ENCODE measurements at regions not wholly inside any gene's neighbourhood (a gene's known extent, or its start where the extent isn't known, plus 50 kb on each side); places are given as distances from the start of the nearest gene placed in this dataset.

- H3K36me3 ChIP-seq (ENCODE audit: insufficient read depth, low read length) = no peaks in the 10 kb centered on the region
- H3K4me3 ChIP-seq (ENCODE audit: low read length) = no peak overlapping the region
- H3K4me2 ChIP-seq (ENCODE audit: low read length) = no peak overlapping the region
- no peaks in the 10 kb centered on the region for H3K27me3 ChIP-seq (ENCODE audit: control insufficient read depth, insufficient read depth, low read length)
- H3K4me1 ChIP-seq (ENCODE audit: control insufficient read depth, insufficient read depth, low read length) = peaks cover 5% of the 10 kb centered on the region
- H3K9ac ChIP-seq (ENCODE audit: low read depth, low read length) = no peak overlapping the region
- no peaks in the 10 kb centered on the region for H3K9me3 ChIP-seq (replicated peaks; ENCODE audit: low read length)
These were observed 102.2 kb upstream of the ITGA1 start for GRCh38 chr5:52685566-52685965.

- Histone ChIP-seq H3K9ac (ENCODE audit: low read depth, low read length) (no peak overlapping the region), H3K36me3 (ENCODE audit: insufficient read depth, low read length) (no peaks in the 10 kb centered on the region), H3K27me3 (ENCODE audit: control insufficient read depth, insufficient read depth, low read length) (no peaks in the 10 kb centered on the region), H3K4me1 (ENCODE audit: control insufficient read depth, insufficient read depth, low read length) (peaks cover 5% of the 10 kb centered on the region), H3K4me2 (ENCODE audit: low read length) (no peak overlapping the region), H3K9me3 (replicated peaks; ENCODE audit: low read length) (no peaks in the 10 kb centered on the region), H3K4me3 (ENCODE audit: low read length) (no peak overlapping the region)
These were observed 101.7 kb upstream of the ITGA1 start for GRCh38 chr5:52685971-52686370.

- Histone ChIP-seq H3K27me3 (ENCODE audit: control insufficient read depth, insufficient read depth, low read length) (no peaks in the 10 kb centered on the region), H3K36me3 (ENCODE audit: insufficient read depth, low read length) (no peaks in the 10 kb centered on the region), H3K4me2 (ENCODE audit: low read length) (no peak overlapping the region), H3K9ac (ENCODE audit: low read depth, low read length) (no peak overlapping the region), H3K4me1 (ENCODE audit: control insufficient read depth, insufficient read depth, low read length) (peaks cover 14% of the 10 kb centered on the region), H3K9me3 (replicated peaks; ENCODE audit: low read length) (no peaks in the 10 kb centered on the region), H3K4me3 (ENCODE audit: low read length) (no peak overlapping the region)
These were observed 97.4 kb upstream of the ITGA1 start for GRCh38 chr5:52690236-52690768.

- H3K9ac ChIP-seq (ENCODE audit: low read depth, low read length) = peak overlapping the region; percentile 35
- H3K36me3 ChIP-seq (ENCODE audit: insufficient read depth, low read length) = no peaks in the 10 kb centered on the region
- peaks cover 14% of the 10 kb centered on the region for H3K4me1 ChIP-seq (ENCODE audit: control insufficient read depth, insufficient read depth, low read length)
- no peaks in the 10 kb centered on the region for H3K27me3 ChIP-seq (ENCODE audit: control insufficient read depth, insufficient read depth, low read length)
- H3K9me3 ChIP-seq (replicated peaks; ENCODE audit: low read length) = no peaks in the 10 kb centered on the region
- H3K4me3 ChIP-seq (ENCODE audit: low read length) = no peak overlapping the region
- no peak overlapping the region for H3K4me2 ChIP-seq (ENCODE audit: low read length)
These were observed 95.7 kb upstream of the ITGA1 start for GRCh38 chr5:52692039-52692438.

- Histone ChIP-seq H3K9ac (ENCODE audit: low read depth, low read length) (peak overlapping the region; percentile 35), H3K4me1 (ENCODE audit: control insufficient read depth, insufficient read depth, low read length) (peaks cover 14% of the 10 kb centered on the region), H3K4me2 (ENCODE audit: low read length) (no peak overlapping the region), H3K4me3 (ENCODE audit: low read length) (no peak overlapping the region), H3K27me3 (ENCODE audit: control insufficient read depth, insufficient read depth, low read length) (no peaks in the 10 kb centered on the region), H3K36me3 (ENCODE audit: insufficient read depth, low read length) (no peaks in the 10 kb centered on the region), H3K9me3 (replicated peaks; ENCODE audit: low read length) (no peaks in the 10 kb centered on the region)
These were observed 95.1 kb upstream of the ITGA1 start for GRCh38 chr5:52692606-52693005.

- Histone ChIP-seq H3K9ac (ENCODE audit: low read depth, low read length) (no peak overlapping the region), H3K4me1 (ENCODE audit: control insufficient read depth, insufficient read depth, low read length) (peaks cover 14% of the 10 kb centered on the region), H3K9me3 (replicated peaks; ENCODE audit: low read length) (no peaks in the 10 kb centered on the region), H3K36me3 (ENCODE audit: insufficient read depth, low read length) (no peaks in the 10 kb centered on the region), H3K27me3 (ENCODE audit: control insufficient read depth, insufficient read depth, low read length) (no peaks in the 10 kb centered on the region), H3K4me3 (ENCODE audit: low read length) (no peak overlapping the region), H3K4me2 (ENCODE audit: low read length) (no peak overlapping the region)
These were observed 94.4 kb upstream of the ITGA1 start for GRCh38 chr5:52693280-52693679.

- Histone ChIP-seq H3K4me1 (ENCODE audit: control insufficient read depth, insufficient read depth, low read length) (peaks cover 14% of the 10 kb centered on the region), H3K36me3 (ENCODE audit: insufficient read depth, low read length) (no peaks in the 10 kb centered on the region), H3K4me2 (ENCODE audit: low read length) (no peak overlapping the region), H3K4me3 (ENCODE audit: low read length) (no peak overlapping the region), H3K27me3 (ENCODE audit: control insufficient read depth, insufficient read depth, low read length) (no peaks in the 10 kb centered on the region), H3K9ac (ENCODE audit: low read depth, low read length) (no peak overlapping the region), H3K9me3 (replicated peaks; ENCODE audit: low read length) (no peaks in the 10 kb centered on the region)
These were observed 93.9 kb upstream of the ITGA1 start for GRCh38 chr5:52693836-52694235.

GRCh38 chr5:52694648-52695047 lies 93.1 kb upstream of the ITGA1 start:
- Histone ChIP-seq H3K4me1 (ENCODE audit: control insufficient read depth, insufficient read depth, low read length) (peaks cover 14% of the 10 kb centered on the region), H3K9ac (ENCODE audit: low read depth, low read length) (no peak overlapping the region), H3K27me3 (ENCODE audit: control insufficient read depth, insufficient read depth, low read length) (no peaks in the 10 kb centered on the region), H3K36me3 (ENCODE audit: insufficient read depth, low read length) (no peaks in the 10 kb centered on the region), H3K4me2 (ENCODE audit: low read length) (no peak overlapping the region), H3K9me3 (replicated peaks; ENCODE audit: low read length) (no peaks in the 10 kb centered on the region), H3K4me3 (ENCODE audit: low read length) (no peak overlapping the region)

GRCh38 chr5:52702877-52703276 lies 84.8 kb upstream of the ITGA1 start:
- H3K27me3 ChIP-seq (ENCODE audit: control insufficient read depth, insufficient read depth, low read length) = no peaks in the 10 kb centered on the region
- H3K9ac ChIP-seq (ENCODE audit: low read depth, low read length) = no peak overlapping the region
- H3K4me2 ChIP-seq (ENCODE audit: low read length) = no peak overlapping the region
- peaks cover 12% of the 10 kb centered on the region for H3K4me1 ChIP-seq (ENCODE audit: control insufficient read depth, insufficient read depth, low read length)
- no peaks in the 10 kb centered on the region for H3K9me3 ChIP-seq (replicated peaks; ENCODE audit: low read length)
- no peaks in the 10 kb centered on the region for H3K36me3 ChIP-seq (ENCODE audit: insufficient read depth, low read length)
- H3K4me3 ChIP-seq (ENCODE audit: low read length) = no peak overlapping the region

GRCh38 chr5:52703321-52703720 lies 84.4 kb upstream of the ITGA1 start:
- Histone ChIP-seq H3K9ac (ENCODE audit: low read depth, low read length) (no peak overlapping the region), H3K4me1 (ENCODE audit: control insufficient read depth, insufficient read depth, low read length) (peaks cover 12% of the 10 kb centered on the region), H3K4me3 (ENCODE audit: low read length) (no peak overlapping the region), H3K27me3 (ENCODE audit: control insufficient read depth, insufficient read depth, low read length) (no peaks in the 10 kb centered on the region), H3K9me3 (replicated peaks; ENCODE audit: low read length) (no peaks in the 10 kb centered on the region), H3K4me2 (ENCODE audit: low read length) (no peak overlapping the region), H3K36me3 (ENCODE audit: insufficient read depth, low read length) (no peaks in the 10 kb centered on the region)

- H3K4me1 ChIP-seq (ENCODE audit: control insufficient read depth, insufficient read depth, low read length) = peaks cover 28% of the 10 kb centered on the region
- H3K4me2 ChIP-seq (ENCODE audit: low read length) = no peak overlapping the region
- no peak overlapping the region for H3K9ac ChIP-seq (ENCODE audit: low read depth, low read length)
- H3K27me3 ChIP-seq (ENCODE audit: control insufficient read depth, insufficient read depth, low read length) = no peaks in the 10 kb centered on the region
- no peaks in the 10 kb centered on the region for H3K9me3 ChIP-seq (replicated peaks; ENCODE audit: low read length)
- H3K36me3 ChIP-seq (ENCODE audit: insufficient read depth, low read length) = no peaks in the 10 kb centered on the region
- H3K4me3 ChIP-seq (ENCODE audit: low read length) = no peak overlapping the region
These were observed 82.0 kb upstream of the ITGA1 start for GRCh38 chr5:52705720-52706119.

- no peak overlapping the region for H3K9ac ChIP-seq (ENCODE audit: low read depth, low read length)
- H3K27me3 ChIP-seq (ENCODE audit: control insufficient read depth, insufficient read depth, low read length) = no peaks in the 10 kb centered on the region
- no peaks in the 10 kb centered on the region for H3K9me3 ChIP-seq (replicated peaks; ENCODE audit: low read length)
- H3K4me3 ChIP-seq (ENCODE audit: low read length) = no peak overlapping the region
- peaks cover 36% of the 10 kb centered on the region for H3K4me1 ChIP-seq (ENCODE audit: control insufficient read depth, insufficient read depth, low read length)
- H3K4me2 ChIP-seq (ENCODE audit: low read length) = no peak overlapping the region
- no peaks in the 10 kb centered on the region for H3K36me3 ChIP-seq (ENCODE audit: insufficient read depth, low read length)
These were observed 80.9 kb upstream of the ITGA1 start for GRCh38 chr5:52706775-52707174.
